DMS79 treated with DMSO at 0.1 percent for 48 hours (cell line): ENCODE measurements at regions not wholly inside any gene's neighbourhood (a gene's known extent, or its start where the extent isn't known, plus 50 kb on each side); places are given as distances from the start of the nearest gene placed in this dataset.

Source experiments
- DNase-seq: peaks from one replicate; lab custom pipeline; 2025; lab: John Stamatoyannopoulos, UW

DNA sequence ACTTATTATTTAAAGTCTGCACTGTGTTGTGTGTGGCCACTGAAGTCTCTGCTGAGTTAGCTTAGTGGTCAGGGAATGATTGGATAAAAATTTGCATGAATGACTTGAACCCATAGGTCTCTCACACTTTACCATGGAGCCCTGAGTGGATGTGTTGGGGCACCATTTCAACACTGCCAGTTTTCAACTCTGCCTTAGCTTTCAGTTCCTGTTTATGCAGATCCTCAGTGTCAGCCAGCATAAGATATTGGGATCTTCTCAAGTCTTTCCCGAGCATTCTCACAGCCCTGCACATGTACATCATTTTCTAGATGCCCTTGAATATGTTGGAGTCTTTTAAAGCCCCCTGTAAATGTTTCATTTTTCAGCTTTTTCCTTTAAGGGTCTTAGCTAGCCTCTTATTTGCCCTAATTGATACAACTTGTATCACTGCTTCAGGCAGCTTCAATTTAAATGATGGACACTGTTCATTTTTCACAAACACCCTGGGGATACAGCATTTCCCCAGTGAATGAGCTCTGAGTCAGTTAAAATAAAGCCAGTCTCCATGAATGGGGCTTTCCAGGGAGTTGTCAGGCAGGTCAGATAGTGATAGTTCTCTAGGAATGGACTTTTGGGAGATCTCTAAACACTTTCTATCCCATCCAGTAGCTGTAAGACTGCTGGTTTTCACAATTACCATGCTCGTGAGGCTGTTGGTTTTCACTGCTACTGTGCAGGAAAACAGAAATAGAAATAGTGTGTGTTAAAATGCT is 211.9 kb upstream of the PAPPA start:
- DNase-seq = no peak

DNA sequence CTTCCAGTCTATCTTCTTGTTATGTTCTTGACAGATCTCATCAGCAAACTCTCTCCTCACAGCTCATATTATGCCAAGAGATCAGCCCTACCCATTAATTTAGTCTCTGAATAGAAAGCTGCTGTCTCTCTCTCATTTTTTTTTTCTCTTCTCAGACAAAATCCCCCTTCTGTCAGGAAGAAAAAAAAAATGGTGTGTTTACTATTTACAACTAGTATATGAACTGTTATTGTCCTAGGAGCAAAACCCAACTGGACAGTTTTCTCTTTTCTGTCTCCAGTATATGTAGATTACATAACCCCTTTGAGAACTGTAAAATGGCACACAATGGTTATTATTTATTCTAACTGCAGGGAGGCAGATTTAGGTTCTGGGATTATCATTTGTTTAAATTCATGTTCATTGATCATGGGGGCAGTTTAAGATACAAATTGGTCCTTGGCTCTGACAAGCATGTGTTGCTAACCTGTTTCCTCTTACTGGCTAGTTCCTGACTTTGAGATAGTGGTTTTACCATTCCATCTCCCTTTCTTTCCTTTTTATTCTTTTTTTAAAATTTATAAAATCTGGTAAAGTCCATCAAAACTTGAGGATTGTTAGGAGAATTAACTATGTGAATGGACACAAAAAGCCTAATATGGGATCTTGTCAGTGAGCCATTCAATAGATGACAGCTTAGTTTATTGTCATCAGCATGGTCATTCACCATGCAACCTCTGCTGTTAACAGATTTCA is 210.0 kb upstream of the PAPPA start:
- no peak for DNase-seq

DNA sequence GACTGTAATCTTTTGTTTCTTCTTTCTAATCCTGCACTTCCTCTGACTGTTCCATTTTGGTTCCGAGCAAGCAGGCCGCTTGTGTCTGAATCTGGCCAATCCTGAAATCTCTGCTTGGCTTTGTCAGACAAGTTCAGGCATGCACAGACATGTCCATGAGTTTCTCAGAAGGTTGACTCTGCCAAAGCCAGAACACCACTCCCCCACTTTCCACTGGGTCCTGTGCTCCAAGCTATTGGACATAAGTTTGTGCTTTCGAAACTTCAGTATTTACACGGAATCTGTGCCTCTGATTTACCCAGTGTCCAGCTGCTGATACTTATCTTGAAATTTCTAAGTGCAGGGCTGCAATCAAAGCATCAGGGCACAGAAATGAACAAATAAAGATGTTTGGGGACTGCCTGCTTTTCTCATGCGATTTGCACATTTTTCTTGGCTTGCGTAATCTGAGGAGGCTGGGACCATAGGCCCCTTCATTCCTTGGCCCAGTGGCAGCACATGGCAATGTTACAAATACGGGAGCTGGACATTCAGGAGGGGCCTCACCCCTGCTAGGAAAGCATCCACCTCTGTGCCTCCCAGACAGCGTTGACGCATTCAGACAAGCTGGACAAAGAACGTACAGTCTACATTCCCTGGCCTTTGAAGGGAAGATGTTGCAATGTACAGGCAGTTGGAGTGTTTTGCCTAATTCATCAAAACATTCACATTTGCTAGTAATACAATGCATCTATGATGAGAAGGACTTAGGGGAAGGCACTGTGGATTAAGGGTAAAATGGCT is 209.2 kb upstream of the PAPPA start:
- no peak for DNase-seq

DNA sequence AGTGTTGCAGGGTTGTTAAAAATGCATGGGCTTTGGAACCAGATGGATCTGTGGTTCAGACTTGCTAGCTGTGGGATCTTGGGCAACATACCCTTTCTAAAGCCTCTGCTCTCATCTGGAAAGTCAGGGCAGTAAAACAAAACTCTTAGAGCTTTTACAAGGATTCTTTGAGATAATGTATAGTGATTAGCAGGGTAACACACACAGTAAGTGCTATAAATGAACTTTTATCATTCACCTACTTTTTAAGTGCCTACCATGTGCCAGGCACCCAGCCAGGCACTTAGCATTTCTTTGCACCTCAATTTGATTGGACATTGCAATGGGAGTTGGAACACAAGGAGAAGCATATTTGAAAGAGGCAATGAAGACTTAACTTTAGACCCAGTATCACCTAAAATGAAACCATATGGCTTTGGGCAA is 208.6 kb upstream of the PAPPA start:
- DNase-seq = no peak

DNA sequence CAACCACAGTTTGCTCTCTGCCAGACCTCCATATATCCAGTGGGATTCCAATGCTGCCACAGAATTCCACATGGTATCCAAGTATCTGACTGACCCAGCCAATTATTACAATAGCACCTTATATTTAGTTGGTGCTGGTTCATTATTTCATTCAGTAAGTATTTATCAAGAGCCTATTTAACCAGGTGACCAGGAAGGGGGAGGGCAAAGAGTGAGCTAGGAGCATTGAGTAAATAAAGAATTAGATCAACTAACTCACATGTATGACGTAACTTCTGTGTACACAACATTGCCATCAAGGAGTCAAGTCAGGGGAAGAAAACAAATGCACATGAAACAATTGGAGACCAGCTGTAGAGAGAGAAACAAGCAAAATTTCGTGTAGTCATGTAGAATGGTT is 207.1 kb upstream of the PAPPA start:
- DNase-seq = no peak

DNA sequence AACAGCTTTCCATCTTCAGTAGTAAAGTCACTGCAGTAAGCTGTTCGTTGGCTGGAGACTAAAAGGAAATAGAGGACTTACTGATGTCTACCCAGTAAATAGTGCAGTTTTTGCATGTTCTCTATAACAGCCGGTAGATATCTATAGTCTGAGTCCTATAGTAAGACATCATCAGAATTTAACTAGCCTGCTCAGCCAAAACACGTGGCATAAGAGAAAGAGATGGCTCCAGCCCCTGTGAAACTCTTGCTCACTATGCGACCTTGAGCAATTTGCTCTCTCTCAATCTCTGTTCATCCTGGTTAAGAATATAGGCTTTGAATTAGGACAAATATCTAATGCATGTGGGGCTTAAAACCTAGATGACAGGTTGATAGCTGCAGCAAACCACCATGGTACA is 201.6 kb upstream of the PAPPA start:
- DNase-seq = no peak

DNA sequence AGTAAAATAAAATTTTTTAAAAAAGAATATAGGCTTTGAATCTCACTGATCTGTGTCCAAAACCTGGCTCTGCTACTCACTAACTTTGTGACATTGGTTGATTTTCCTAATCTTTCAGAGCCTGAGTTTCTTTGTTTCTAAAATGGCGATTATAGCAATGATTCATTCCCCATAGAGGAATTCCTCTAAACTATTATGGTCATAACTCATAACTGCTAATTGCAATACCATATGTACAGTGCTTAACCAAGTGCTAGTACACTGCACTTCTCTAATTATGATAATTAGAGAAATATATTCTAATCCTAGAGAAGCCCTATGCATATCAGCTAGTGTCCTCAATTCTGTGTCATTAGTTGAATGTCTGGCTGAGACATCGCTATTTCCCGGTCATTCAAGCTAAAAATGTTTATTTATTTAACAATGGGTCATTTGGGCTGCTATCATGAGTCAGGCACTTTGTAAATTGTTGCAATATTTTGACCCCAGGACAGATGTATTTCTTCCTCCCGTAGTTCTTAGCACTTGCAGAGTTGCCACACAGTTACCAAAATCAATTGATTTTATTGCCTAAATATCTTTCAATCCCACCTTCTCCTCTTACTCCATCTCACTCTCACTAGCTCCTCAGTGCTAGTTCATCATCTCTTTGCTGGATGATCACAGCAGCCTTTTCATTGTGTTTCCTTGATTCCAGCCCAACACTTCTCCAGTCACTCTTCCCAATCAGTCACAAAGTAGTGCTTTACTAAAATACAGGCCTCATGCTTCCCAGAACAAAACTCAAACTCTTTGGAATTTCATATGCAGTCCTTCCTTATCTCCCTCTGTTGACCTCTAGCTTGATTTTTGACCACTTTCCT is 200.9 kb upstream of the PAPPA start:
- no peak for DNase-seq

GRCh38 chr9:115956371-115956770 is 197.2 kb upstream of the PAPPA start:
- DNase-seq = no peak

- no peak for DNase-seq
Measured at GRCh38 chr9:115957585-115957984, 196.0 kb upstream of the PAPPA start.

GRCh38 chr9:115964710-115965347 is 188.8 kb upstream of the PAPPA start:
- DNase-seq = no peak

GRCh38 chr9:115966660-115967059 is 186.9 kb upstream of the PAPPA start:
- DNase-seq = no peak

DNA sequence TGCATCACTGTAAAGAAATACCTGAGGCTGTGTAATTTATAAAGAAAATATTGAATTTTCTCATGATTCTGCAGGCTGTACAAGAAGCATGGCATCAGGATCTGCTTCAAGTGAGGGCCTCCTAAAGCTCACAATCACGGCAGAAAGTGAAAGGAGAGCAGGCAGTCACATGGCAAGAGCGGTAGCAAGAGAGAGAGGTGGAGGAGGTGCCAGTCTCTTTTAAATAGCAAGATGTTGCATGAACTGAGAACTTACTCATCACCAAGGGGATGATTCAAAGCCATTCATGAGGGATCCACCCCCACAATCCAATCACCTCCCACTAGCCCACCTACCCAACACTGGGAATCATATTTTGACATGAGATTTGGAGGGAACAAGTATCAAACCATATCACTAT is 184.5 kb upstream of the PAPPA start:
- DNase-seq = no peak

DNA sequence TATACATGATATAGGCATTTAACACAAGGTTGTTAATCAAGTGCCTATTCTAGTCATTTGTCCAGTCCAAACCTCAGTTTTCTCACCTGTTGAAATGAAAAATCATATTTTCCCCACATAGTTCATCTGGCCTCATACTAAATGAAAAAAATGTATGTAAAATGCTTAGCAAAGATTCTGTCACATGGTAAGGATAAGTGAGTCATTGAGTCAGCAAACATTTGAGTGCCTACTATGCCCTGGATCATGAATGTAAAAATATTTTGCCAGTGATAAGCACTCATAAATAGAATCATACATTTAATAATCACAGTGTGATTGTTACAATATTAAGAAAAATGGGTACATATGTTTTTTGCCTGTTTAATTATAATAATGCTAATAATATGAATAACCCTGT is 181.2 kb upstream of the PAPPA start:
- no peak for DNase-seq

GRCh38 chr9:115972843-115973595 is 180.6 kb upstream of the PAPPA start:
- DNase-seq = no peak

- DNase-seq = no peak
Measured at GRCh38 chr9:115976781-115977180, 176.8 kb upstream of the PAPPA start.

- no peak for DNase-seq
Measured at GRCh38 chr9:115978091-115978490, 175.5 kb upstream of the PAPPA start.

DNA sequence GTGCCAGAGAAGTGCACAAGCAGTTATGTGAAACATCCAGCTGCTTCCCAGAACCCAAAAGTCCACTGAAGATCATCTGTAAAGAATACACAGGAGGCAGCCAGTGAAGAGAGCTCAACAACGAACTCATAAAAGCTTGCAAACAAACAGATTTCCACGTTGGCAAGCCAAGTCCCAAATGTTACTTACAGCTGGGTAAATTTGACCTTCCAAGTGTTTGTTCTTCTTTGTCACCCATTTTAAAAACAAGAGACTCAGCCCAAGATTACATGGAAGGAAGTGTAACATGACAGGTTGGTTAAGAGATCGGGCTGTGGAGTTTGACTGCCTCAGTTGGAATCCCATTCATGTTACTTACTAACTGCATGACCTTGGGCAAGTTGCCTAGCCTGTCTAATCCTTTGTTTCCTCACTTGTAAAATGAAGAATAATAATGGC is 174.9 kb upstream of the PAPPA start:
- no peak for DNase-seq

- no peak for DNase-seq
Measured at GRCh38 chr9:115980054-115980453, 173.5 kb upstream of the PAPPA start.

GRCh38 chr9:115980502-115980901 is 173.1 kb upstream of the PAPPA start:
- no peak for DNase-seq

GRCh38 chr9:115980976-115981375 is 172.6 kb upstream of the PAPPA start:
- DNase-seq = no peak

DNA sequence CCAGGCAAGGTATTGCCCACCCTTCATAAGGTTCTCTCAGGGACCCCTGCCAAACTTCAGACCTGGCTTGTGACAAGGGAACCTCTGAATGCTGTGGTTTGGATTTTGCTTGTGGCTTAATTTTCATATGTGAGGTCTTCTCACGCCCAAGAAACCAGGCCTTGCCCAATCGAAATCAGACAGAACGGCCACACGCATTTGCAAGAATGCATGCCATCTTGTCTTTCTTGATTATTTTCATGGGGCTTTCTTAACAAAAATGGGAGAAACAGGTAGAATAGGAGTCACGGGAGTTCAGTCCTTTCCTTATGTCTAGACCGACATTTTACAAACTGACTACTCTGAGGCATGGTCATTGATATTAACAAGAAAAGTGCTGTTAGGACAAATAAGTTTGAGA is 170.2 kb upstream of the PAPPA start:
- no peak for DNase-seq
